Neural progenitor cell (in vitro differentiated cells): ENCODE measurements at regions not wholly inside any gene's neighbourhood (a gene's known extent, or its start where the extent isn't known, plus 50 kb on each side); places are given as distances from the start of the nearest gene placed in this dataset.

ENCODE experiments used
- CTCF ChIP-seq: fragments of 200-600 bp; sonication (generic); IDR thresholded peaks from 2 replicates; pipeline ENCODE4 v1.5.1; 2017; ENCODE audit warnings: antibody characterized with exemption, mild to moderate bottlenecking
- EZH2phosphoT487 ChIP-seq: fragments of 200-600 bp; sonication (generic); IDR thresholded peaks from 2 replicates; pipeline ENCODE4 v1.6.1; 2017; ENCODE audit warnings: antibody characterized with exemption

GRCh38 chr3:167909504-167909896 is 174.0 kb downstream of the SERPINI1 start:
- TF ChIP-seq CTCF (no peak), EZH2phosphoT487 (no peak)
